OCI-LY7 (cell line): ENCODE measurements at regions not wholly inside any gene's neighbourhood (a gene's known extent, or its start where the extent isn't known, plus 50 kb on each side); places are given as distances from the start of the nearest gene placed in this dataset.

ENCODE experiments used
- BruUV-seq: library from RNA; stranded (reverse); fragments of 400-500 nt; replicated peaks from 2 replicates; lab custom pipeline; 2021; lab: Mats Ljungman, UMichigan
- CTCF ChIA-PET: fragments of 300-600 bp; sonication (Branson Sonifier 250); formaldehyde crosslinking; loops from one replicate; lab custom pipeline; 2022; ENCODE audit warnings: antibody characterized with exemption; ENCODE audit not compliant: unreplicated experiment; lab: Charles Lee
- POLR2A ChIA-PET: fragments of 300-600 bp; sonication (Branson Sonifier 250); formaldehyde crosslinking; loops from one replicate; lab custom pipeline; 2022; ENCODE audit warnings: antibody characterized with exemption; lab: Charles Lee
- DNase-seq: peaks from one replicate; pipeline ENCODE4 v3.0.0-alpha.2; 2015; ENCODE audit warnings: low spot score
- H2AFZ ChIP-seq: fragments of 200-600 bp; sonication (generic), shearing (Covaris generic); 2 replicates; pipeline ENCODE4 v1.6.1; 2014; ENCODE audit warnings: mild to moderate bottlenecking, antibody characterized with exemption, low read length, moderate library complexity
- H3K27ac ChIP-seq: fragments of 200-600 bp; sonication (generic); 2 replicates; pipeline ENCODE4 v1.5.1; 2014; ENCODE audit warnings: mixed run types, low read depth, mild to moderate bottlenecking, moderate library complexity, low read length, inconsistent platforms; ENCODE audit not compliant: poor library complexity, severe bottlenecking
- H3K36me3 ChIP-seq: fragments of 200-600 bp; sonication (generic); 2 replicates; pipeline ENCODE4 v1.6.1; 2014; ENCODE audit warnings: mild to moderate bottlenecking, antibody characterized with exemption, low read length, moderate library complexity, mixed read lengths; ENCODE audit not compliant: insufficient read depth
- H3K4me1 ChIP-seq: fragments of 200-600 bp; sonication (generic); 2 replicates; pipeline ENCODE4 v1.5.1; 2014; ENCODE audit warnings: mild to moderate bottlenecking, low read length; ENCODE audit not compliant: insufficient read depth, poor library complexity, severe bottlenecking
- H3K4me2 ChIP-seq: fragments of 200-600 bp; sonication (generic); 2 replicates; pipeline ENCODE4 v1.6.1; 2014; ENCODE audit warnings: mild to moderate bottlenecking, low read length
- H3K4me3 ChIP-seq: fragments of 200-600 bp; sonication (generic); 2 replicates; pipeline ENCODE4 v1.5.1; 2014; ENCODE audit warnings: mild to moderate bottlenecking, low read depth, low read length; ENCODE audit not compliant: poor library complexity, severe bottlenecking
- H3K79me2 ChIP-seq: fragments of 200-600 bp; sonication (generic); 2 replicates; pipeline ENCODE4 v1.6.1; 2016; ENCODE audit warnings: low read depth, mild to moderate bottlenecking, low read length, moderate library complexity, mixed read lengths; ENCODE audit not compliant: insufficient read depth
- H3K9me2 ChIP-seq: fragments of 200-600 bp; sonication (generic); 2 replicates; pipeline ENCODE4 v1.6.1; 2016; ENCODE audit warnings: mild to moderate bottlenecking, low read length, mixed read lengths; ENCODE audit not compliant: insufficient read depth
- H3K9me3 ChIP-seq: fragments of 200-600 bp; sonication (generic); 2 replicates; pipeline ENCODE4 v1.6.1; 2014; ENCODE audit warnings: mild to moderate bottlenecking, mixed run types, low read length, mixed read lengths
- H4K20me1 ChIP-seq: fragments of 200-600 bp; sonication (generic); 2 replicates; pipeline ENCODE4 v1.6.1; 2014; ENCODE audit warnings: mild to moderate bottlenecking, antibody characterized with exemption, low read length, moderate library complexity, mixed read lengths; ENCODE audit not compliant: insufficient read depth
- CTCF ChIP-seq: fragments of 200-600 bp; sonication (generic); conservative IDR thresholded peaks from 2 replicates; pipeline ENCODE4 v1.5.1; 2014; ENCODE audit warnings: mild to moderate bottlenecking, antibody characterized with exemption, low read length, moderate library complexity, mixed read lengths
- EZH2phosphoT487 ChIP-seq: fragments of 200-600 bp; sonication (generic); IDR thresholded peaks from 2 replicates; pipeline ENCODE4 v1.6.1; 2018; ENCODE audit warnings: low read depth, borderline replicate concordance, mild to moderate bottlenecking, mixed run types, antibody characterized with exemption, low read length, moderate library complexity, mixed read lengths
- intact Hi-C: fragments of 100-400 bp; cut with micrococcal nuclease; formaldehyde crosslinking; loops from one replicate; pipeline ENCODE4 v1.10.0; 2022; ENCODE audit not compliant: unreplicated experiment

DNA sequence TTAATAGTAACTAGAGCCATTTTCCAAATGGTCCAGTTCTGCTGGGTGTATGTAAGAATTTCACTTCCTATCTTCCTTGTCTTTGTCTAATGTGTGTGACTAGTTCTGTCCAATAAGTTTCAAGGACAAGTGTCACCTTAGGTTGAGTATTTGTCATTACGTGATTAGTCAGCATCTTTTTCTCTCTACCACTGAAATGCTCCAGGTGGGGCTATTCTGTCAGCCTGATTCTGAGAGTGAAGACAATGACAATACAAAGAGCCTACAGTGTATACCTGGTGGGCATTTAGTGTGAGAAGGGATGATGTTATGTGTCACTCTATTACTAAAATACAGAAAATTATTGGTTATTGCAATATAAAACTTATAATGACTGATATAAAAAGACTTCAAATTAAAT, 876.3 kb downstream of the C4orf33 start:
- Histone ChIP-seq H3K9me3 (no peaks in the 10 kb centered on the region), H3K27ac (no peak overlapping the region), H3K4me3 (no peak overlapping the region), H2AFZ (no peak overlapping the region), H3K79me2 (no peaks in the 10 kb centered on the region), H3K4me2 (no peak overlapping the region), H3K4me1 (no peaks in the 10 kb centered on the region), H4K20me1 (no peaks in the 10 kb centered on the region), H3K9me2 (no peaks in the 10 kb centered on the region), H3K36me3 (no peaks in the 10 kb centered on the region)
- DNase-seq: no peak
- BruUV-seq: no TSS peak
- ChIA-PET CTCF (no interaction called here), POLR2A (no interaction called here)
- TF ChIP-seq EZH2phosphoT487 (no peak), CTCF (0 out of 2 replicates have a peak, but pooled peaks have one; percentile 25)
- intact Hi-C loops: no loop called here

GRCh38 chr4:129974730-129975129, 878.8 kb downstream of the C4orf33 start:
- Histone ChIP-seq H3K79me2 (no peaks in the 10 kb centered on the region), H2AFZ (no peak overlapping the region), H4K20me1 (no peaks in the 10 kb centered on the region), H3K4me3 (no peak overlapping the region), H3K4me1 (no peaks in the 10 kb centered on the region), H3K4me2 (no peak overlapping the region), H3K9me2 (no peaks in the 10 kb centered on the region), H3K36me3 (no peaks in the 10 kb centered on the region), H3K27ac (no peak overlapping the region), H3K9me3 (no peaks in the 10 kb centered on the region)
- intact Hi-C loops: no loop called here
- no peak for TF ChIP-seq CTCF
- no peak for TF ChIP-seq EZH2phosphoT487
- BruUV-seq: no TSS peak
- DNase-seq: no peak
- POLR2A ChIA-PET: no interaction called here
- CTCF ChIA-PET: no interaction called here

DNA sequence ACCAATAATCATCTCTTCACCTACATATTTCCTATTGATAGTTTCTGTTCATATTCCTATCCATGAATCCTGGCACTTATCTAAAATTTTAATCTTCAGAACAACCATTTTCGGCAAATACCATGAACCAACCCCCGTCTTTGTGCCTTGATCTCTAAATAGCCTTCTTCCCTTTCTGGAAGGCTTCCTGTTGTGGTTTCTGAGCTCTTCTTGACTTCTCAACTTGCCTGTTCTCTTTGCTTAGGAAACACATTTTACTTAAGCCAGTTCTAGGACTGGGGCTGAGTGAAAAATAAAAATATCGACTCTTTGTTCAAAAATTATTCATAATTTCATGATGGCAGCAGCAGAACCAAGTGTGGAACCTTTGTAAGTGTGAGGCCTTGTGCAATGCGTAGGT, 882.4 kb downstream of the C4orf33 start:
- Histone ChIP-seq H3K9me2 (no peaks in the 10 kb centered on the region), H3K79me2 (no peaks in the 10 kb centered on the region), H3K9me3 (no peaks in the 10 kb centered on the region), H3K4me3 (no peak overlapping the region), H3K36me3 (no peaks in the 10 kb centered on the region), H3K4me1 (no peaks in the 10 kb centered on the region), H3K4me2 (no peak overlapping the region), H3K27ac (no peak overlapping the region), H2AFZ (no peak overlapping the region), H4K20me1 (no peaks in the 10 kb centered on the region)
- ChIA-PET CTCF (no interaction called here), POLR2A (no interaction called here)
- intact Hi-C loops: no loop called here
- TF ChIP-seq EZH2phosphoT487: no peak
- no peak for TF ChIP-seq CTCF
- no TSS peak for BruUV-seq
- no peak for DNase-seq
